HG02610 (cell line): ENCODE measurements at regions not wholly inside any gene's neighbourhood (a gene's known extent, or its start where the extent isn't known, plus 50 kb on each side); places are given as distances from the start of the nearest gene placed in this dataset.

Experiments
- ATAC-seq: cut with Tn5 transposase; IDR thresholded peaks from one replicate; pipeline ENCODE4 v1.9.1; 2021; ENCODE audit warnings: mild to moderate bottlenecking, moderate library complexity; ENCODE audit not compliant: unreplicated experiment

DNA sequence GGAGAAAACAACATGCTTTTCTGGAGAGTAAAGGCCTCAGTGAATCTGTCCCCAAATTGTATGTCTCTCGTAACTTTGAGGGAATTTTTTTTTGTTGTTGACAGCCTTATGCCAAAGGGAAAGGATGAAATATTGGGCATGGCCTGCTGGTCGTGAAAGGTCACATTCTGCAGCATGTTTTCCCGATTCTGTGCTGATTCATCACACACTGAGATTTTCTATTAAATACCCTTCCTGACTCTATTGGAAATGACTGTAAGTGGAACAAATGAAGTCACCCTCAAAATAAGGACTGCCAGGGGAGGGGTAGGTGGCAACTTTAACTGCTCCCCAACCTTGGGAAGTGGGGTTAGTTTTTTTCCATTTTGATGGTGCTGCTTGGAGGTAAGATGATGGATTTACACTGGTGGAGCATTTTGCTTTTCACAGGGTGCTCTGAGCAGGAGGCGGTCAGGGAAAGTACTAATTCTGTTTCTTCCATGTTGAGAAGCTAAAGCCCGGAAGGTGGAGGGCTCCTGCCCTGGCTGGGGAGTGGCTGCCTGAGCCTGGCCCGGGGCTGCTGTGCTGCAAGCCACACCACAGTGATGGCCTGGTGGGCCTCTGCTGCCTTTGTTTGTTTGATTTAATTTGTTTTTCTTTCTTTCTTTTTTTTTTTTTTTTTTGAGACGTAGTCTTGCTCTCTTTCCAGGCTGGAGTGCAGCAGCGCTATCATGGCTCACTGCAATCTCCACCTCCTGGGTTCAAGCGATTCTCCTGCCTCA, 116.8 kb upstream of the SPATA13 start:
- ATAC-seq, result no peak

GRCh38 chr13:24045597-24045996, 114.9 kb upstream of the SPATA13 start:
- no peak for ATAC-seq

DNA sequence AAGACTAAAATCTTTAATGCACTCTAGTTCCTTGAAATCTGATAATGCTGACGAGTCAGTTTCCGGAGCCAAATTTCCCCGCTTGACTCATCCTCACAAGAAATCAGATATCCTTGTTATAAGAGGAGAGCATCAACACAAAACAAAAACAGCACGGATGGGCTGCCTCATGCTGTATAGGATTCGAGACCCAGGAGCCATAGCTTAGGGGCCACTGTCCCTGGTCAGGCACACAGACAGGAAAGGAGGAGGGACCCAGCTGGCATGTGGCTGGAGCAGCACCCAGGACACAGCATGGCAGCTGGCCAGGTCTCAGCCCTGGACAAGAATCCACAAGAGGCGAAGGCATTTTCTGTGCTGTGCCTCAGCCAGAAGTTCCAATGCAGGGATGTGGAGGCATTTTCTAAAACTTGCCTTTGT, 110.2 kb upstream of the SPATA13 start:
- no peak for ATAC-seq

DNA sequence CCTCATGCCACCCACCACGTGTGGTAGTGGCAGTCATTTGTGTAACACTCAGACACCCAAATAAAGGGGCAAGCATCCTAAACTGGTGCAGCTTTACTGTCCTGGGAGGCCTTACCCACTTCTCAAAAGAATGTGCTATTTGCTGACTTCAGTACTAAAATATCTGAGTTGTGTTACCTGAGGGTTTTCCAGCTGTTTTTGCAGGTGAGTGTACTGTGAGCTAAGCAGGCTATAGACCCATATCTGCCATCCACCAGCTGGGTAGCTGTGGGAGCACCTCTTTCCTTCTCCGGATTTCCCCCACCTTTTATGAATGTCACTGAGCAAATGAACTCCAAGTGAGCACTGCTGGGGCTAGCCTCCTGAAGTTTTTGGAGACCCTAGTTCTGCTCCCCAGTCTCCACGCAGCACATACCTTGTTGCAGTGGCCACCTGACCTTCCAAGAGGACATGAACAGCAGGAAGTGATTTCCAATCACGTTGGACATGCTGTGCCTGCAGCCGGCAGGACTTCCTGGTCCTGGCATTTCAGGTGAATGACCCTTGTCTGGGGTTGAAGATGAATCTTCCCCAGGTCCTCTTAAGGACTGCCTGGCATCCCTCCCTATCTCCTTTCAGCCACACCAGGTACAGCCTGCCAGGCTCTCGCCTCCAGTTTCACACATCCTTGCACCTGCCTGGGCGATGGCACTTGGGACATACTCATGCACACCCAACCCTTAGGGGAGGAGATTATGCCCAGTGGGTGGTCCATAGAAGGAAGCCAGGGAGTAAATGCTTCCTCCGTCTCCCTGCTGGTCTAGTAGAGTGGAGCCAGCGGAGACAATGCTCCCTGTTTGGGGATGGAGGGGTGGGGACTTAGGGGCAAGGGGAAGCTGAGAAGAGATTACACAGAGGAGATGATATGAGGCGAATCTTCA, 109.5 kb upstream of the SPATA13 start:
- no peak for ATAC-seq

DNA sequence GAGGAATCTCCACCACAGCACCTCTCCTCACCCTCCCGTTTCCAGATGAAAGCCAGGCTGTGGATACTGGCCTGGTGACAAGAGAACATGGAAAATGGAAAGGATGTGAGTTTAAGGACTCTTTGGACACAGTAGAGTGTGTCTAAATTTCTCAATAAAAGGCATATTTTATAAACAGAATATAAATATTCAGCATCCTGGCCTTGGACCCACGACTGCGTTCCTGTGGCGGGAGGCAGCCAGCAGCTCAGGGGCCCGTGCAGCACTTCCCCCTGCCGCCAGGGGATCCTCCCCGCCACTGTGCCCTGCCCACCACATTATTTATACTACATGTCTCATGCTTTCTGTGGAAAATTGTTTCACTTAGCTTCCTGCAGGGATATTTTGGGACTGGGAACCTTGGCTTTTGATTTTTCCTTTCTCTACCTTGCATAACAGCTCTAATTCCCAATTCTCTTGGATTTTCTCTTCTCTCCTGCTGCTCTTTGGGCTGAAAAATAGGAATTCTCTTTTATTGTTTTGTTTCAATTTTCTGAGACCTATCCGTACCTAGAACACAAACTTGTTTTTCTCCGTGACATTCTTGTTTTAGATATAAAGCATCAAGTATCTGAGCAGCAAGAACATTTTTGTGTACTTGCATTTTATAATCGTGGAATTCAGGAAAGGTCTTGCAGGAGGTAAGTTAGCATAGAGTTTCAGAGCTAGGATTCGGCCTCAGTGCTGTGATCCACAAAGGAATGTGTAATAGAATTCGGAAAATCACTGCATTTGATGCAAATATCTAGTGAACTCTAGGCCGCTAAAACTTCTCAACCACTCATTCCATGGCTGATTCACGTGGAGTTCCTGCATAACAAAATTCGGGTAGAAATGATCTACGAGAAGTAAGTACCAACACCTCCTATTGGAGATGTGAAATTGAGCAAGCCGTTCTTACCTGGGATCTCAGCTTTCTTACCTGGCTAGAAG, 107.7 kb upstream of the SPATA13 start:
- no peak for ATAC-seq

- ATAC-seq, result peak; percentile 48
Measured at GRCh38 chr13:24053519-24054251, 106.8 kb upstream of the SPATA13 start.

DNA sequence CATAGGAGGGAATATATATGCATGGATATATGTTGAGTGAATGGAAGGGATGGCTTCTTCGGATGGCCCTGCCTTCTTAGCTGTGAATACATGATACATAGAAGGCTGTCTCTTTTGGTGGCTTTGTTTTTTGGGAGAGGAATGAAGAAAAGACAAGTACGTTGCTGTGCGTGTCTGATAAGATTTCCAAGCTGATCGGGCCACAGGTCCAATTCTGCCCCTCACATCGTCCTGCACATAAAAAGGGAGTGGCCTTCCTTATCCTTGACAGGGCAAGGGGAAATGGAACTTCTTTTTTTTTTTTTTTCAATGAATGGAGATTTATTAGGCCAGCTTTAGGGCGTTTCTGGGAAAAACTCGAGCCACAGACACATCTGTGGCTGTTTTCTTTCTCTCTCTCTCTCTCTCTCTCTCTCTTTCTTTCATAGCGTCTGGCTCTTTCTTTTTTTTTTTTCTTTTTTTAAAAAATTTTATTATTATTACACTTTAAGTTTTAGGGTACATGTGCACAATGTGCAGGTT, 103.8 kb upstream of the SPATA13 start:
- no peak for ATAC-seq

DNA sequence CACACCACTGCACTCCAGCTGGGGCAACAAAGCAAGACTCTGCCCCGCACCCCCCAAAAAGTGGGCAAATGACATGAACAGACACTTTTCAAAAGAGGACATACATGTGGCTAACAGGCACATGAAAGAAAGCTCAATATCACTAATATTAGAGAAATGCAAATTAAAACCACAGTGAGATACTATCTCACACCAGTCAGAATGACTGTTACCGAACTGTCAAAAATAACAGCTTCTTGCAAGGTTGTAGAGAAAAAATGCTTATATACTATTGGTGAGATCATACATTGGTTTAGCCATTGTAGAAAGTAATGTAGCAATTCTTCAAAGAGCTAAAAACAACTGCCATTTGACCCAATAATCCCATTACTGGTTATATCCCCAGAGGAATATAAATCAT, 99.5 kb upstream of the SPATA13 start:
- ATAC-seq, result no peak

DNA sequence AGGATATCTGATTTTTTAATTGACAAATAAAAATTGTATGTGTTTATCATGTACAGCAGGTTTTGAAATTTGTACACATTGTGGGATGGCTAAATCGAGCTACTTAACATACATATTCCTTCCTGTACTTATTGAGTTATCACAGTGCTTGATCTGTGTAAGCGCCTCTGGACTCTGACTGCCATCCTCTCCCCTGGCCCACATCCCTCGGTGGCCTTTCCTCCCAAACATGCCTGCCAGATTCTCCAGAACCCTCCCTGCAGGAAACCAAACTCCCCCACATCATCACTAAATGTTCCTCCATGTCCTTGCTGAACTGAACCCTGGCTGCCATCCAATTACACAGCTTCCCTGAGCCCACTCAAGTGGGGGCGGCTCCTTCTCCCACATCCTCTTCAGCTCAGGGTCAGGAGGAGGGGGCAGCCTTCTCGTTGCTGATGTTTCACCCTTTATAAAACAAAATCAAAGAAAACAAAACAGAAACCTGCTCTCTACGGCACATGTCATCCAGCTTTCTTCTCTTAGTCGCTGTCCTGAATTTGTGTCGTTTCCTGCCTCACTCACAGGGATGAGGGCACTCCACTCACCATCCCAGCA, 97.1 kb upstream of the SPATA13 start:
- ATAC-seq, result no peak

- no peak for ATAC-seq
Measured at GRCh38 chr13:24064371-24064770, 96.1 kb upstream of the SPATA13 start.

GRCh38 chr13:24065176-24065575, 95.3 kb upstream of the SPATA13 start:
- ATAC-seq, result no peak

DNA sequence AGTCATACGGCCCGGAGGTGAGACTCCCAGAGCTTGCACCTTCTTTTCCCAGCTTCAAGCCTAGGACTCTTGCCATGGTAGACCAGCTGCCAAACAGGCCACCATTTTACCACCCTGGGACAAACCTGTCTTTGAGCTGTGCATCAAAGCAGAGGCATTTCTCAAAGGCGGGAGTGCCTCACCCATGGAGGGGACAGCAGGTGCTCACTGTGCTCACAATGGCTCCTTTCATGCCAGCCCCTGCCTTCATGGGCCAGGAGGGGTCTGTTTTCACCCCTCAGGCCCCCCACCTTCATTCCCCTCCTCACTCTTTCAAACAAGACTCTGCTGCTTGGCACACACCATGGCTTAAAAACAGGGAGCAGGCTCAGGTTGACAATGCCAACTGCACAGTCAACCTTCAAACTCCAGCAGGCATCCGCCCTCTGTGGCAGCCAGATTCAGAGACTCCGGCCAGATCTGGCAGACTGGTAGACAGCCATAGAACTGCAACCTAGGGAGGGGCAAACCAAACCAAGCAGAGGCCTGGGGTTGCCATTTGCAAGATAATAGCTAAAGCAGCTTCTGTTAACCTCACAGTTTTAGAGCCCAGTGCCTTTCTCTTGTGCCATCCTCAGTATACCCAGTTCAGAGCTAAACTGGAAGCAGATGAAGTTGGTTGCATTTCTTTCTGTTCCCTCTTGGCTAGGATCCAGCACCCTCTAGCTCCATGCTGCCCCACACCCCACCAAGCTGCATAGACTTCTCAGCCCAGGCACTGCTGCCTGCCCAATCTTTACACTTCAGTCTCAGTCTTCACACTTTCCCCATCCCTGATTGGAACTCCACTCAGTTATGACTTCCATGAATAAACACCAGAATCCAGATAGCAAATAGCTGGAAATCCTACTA, 93.9 kb upstream of the SPATA13 start:
- ATAC-seq, result no peak

DNA sequence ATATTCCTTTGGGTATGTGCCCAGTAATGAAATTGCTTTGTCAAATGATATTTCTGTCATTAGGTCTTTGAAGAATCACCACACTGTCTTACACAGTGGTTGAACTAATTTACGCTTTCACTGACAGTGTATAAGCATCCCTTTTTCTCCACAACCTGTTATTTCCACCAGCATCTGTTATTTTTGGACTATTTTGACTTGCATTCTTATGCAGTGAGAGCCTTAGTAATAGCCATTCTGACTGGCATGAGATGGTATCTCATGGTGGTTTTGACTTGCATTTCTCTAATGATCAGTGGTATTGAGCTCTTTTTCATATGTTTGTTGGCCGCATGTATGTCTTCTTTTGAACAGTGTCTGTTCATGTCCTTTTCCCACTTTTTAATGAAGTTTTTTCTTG, 92.0 kb upstream of the SPATA13 start:
- ATAC-seq, result no peak

DNA sequence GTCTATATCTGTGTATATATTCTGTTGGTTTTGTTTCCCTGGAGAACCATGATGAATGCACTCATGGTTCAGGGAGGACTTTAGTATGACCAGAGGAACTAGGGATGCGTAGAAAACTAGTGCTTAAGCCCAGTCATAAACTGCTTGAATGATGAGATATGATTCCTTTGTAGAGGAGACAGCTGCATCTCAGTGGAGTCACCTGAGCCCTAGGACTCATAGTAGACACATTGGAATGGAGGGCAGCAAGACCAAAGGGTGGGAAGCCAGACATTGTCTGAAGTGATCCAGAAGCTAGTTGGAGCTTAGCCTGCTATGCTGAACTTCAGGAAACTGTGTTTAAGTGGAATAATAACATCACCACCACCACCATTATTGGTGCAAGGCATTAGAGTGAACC, 89.5 kb upstream of the SPATA13 start:
- no peak for ATAC-seq

DNA sequence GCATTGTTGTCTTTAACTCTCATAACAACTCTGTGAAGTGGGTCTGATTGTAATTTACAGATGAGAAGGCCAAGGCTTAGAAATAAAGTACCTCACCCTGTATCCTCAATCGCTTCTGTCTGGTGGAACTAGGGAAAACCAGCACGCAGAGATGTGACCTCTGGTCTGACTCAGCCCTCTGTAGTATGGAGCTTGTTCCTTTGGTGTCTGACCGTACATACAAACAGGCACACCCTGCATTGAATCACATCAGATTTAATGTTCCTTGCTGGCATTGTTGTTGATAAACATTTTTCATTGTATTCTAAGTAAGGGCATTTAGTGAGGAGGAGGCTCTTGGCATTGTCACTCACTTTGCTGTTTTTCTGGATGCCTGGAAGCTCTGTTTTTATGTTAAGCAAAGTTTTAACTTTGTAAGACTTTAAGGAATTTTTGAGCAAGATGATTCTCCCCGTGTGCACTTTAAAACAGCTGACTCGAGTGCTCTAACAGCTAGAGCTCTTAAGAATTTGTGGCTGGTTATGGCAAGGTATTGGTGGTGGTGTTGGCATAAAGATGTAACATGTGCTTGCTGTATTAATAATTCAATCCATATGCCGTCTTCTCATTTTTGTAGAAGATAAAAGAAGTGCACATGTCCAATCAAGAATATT, 89.0 kb upstream of the SPATA13 start:
- ATAC-seq, result no peak

DNA sequence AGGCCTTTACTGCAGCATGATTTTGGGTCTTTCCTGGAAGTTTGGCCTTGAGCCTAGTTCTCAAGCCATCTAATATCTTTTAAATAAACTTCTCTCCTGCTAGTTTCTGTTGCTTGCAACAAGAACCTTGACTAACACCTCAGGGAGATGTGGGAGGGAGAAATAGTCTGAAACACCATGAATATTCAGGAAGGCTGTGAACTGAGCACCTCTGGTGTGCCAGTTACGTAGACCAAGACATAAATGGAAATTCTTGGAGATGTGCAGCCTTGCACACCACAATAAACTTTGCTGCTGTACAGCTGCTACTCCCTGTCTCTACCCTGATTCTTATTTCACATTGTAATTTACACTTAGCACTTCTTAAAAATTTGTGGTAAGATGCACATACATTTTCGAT, 86.9 kb upstream of the SPATA13 start:
- no peak for ATAC-seq

DNA sequence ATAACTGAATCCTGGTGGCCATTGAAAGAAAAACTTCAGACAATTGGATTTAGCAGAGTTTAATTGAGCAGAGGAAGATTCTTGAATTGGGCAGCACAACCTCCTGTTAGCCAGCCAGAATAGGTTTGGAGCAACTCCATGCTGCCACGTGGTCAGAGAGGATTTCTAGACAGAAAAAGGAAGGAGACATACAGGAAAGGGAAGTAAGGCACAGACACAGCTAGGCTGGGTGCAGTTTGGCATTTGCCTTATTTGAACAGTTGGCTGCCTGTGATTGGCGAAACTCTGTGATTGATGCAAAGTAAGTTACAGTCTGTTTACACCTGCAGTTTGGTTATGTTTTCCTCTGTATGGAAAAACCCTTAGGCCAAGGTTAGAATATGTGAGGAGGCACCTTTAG, 85.8 kb upstream of the SPATA13 start:
- ATAC-seq, result no peak
